A549 (cell line): ENCODE measurements at regions not wholly inside any gene's neighbourhood (a gene's known extent, or its start where the extent isn't known, plus 50 kb on each side); places are given as distances from the start of the nearest gene placed in this dataset.

Source experiments
- ATAC-seq, 2 experiments: fragments of 200-7000 bp in 1 of 2; fragments of >200 bp in 1 of 2; cut with Nextera tagmentation in 1 of 2; cut with Tn5 transposase in 1 of 2; 3 replicates each; pipeline versions ENCODE4 v1.8.0 to v1.9.1; 2018 to 2020; ENCODE audit warnings: mild to moderate bottlenecking in 1 of 2, moderate library complexity in 1 of 2
- CTCF ChIA-PET: fragments of 300-600 bp; sonication (Branson Sonifier 250); formaldehyde crosslinking; extraction: SDS; loops from one replicate; lab custom pipeline; 2021; ENCODE audit warnings: antibody characterized with exemption, inconsistent platforms; lab: Yijun Ruan, JAX
- POLR2A ChIA-PET: fragments of 350-600 bp; formaldehyde crosslinking; extraction: SDS; loops from one replicate; lab custom pipeline; 2021; ENCODE audit warnings: antibody characterized with exemption, inconsistent platforms; lab: Yijun Ruan, JAX
- DNase-seq, 2 experiments: peaks; one replicate each; pipeline versions ENCODE4 v3.0.0 to v3.0.0-alpha.2; 2011 to 2016; ENCODE audit warnings: low read depth in 1 of 2, low spot score in 1 of 2
- FAIRE-seq: peaks from 2 replicates; lab custom pipeline; 2011; peaks lifted over from hg19 to GRCh38; lab: Jason Lieb, UNC
- H3K27ac ChIP-seq, 2 experiments: fragments of >200 bp; sonication (Bioruptor Twin); formaldehyde crosslinking; 3 replicates each; pipeline ENCODE4 v1.5.1; 2016 to 2017
- H3K4me1 ChIP-seq: fragments of >200 bp; sonication (Bioruptor Twin); formaldehyde crosslinking; 3 replicates; pipeline ENCODE4 v1.6.1; 2016
- H3K4me2 ChIP-seq: fragments of >200 bp; sonication (Bioruptor Twin); formaldehyde crosslinking; 3 replicates; pipeline ENCODE4 v1.6.1; 2016
- H3K4me3 ChIP-seq: fragments of >200 bp; sonication (Bioruptor Twin); formaldehyde crosslinking; 3 replicates; pipeline ENCODE4 v1.5.1; 2016
- H3K9me3 ChIP-seq: fragments of >200 bp; sonication (Bioruptor Twin); formaldehyde crosslinking; 3 replicates; pipeline ENCODE4 v1.6.1; 2016
- BCL3 ChIP-seq: fragments of >200 bp; sonication (Bioruptor Twin); formaldehyde crosslinking; IDR thresholded peaks from 3 replicates; pipeline ENCODE4 v1.6.1; 2016
- BHLHE40 ChIP-seq: IDR thresholded peaks from 2 replicates; pipeline ENCODE4 v1.6.1; 2012; ENCODE audit warnings: low read depth, low read length, inconsistent platforms
- CBX8 ChIP-seq: fragments of 200-600 bp; sonication (generic); IDR thresholded peaks from 2 replicates; pipeline ENCODE4 v1.6.1; 2016
- CHD2 ChIP-seq: fragments of 150-350 bp; IDR thresholded peaks from 2 replicates; pipeline ENCODE4 v1.6.1; 2014; ENCODE audit warnings: low read length; ENCODE audit not compliant: partially characterized antibody
- CHD4 ChIP-seq: fragments of 200-600 bp; sonication (generic); IDR thresholded peaks from 2 replicates; pipeline ENCODE4 v1.6.1; 2016; ENCODE audit warnings: antibody characterized with exemption, mild to moderate bottlenecking, borderline replicate concordance
- CTCF ChIP-seq: fragments of >200 bp; sonication (Bioruptor Twin); formaldehyde crosslinking; IDR thresholded peaks from 3 replicates; pipeline ENCODE4 v1.5.1; 2016
- E2F6 ChIP-seq: IDR thresholded peaks from 2 replicates; pipeline ENCODE4 v1.6.1; 2012; ENCODE audit warnings: low read depth, borderline replicate concordance
- ESRRA ChIP-seq: fragments of 150-350 bp; IDR thresholded peaks from 2 replicates; pipeline ENCODE4 v1.6.1; 2014; ENCODE audit warnings: mild to moderate bottlenecking, low read length, borderline replicate concordance
- FOXS1 ChIP-seq: fragments of 250-450 bp; sonication (Bioruptor Pico); IDR thresholded peaks from 2 replicates; pipeline ENCODE4 v1.5.0; 2020; ENCODE audit warnings: mild to moderate bottlenecking, moderate library complexity
- HMGXB4 ChIP-seq: fragments of 250-450 bp; sonication (Bioruptor Pico); IDR thresholded peaks from 2 replicates; pipeline ENCODE4 v1.5.0; 2021; ENCODE audit warnings: mild to moderate bottlenecking, moderate library complexity, borderline replicate concordance
- HOXA7 ChIP-seq: fragments of 250-450 bp; sonication (Bioruptor Pico); IDR thresholded peaks from 2 replicates; pipeline ENCODE4 v1.5.0; 2020; ENCODE audit warnings: mild to moderate bottlenecking, moderate library complexity
- KDM1A ChIP-seq: fragments of 200-600 bp; sonication (generic); IDR thresholded peaks from 2 replicates; pipeline ENCODE4 v1.6.1; 2016; ENCODE audit warnings: low read depth, mild to moderate bottlenecking
- MYC ChIP-seq: IDR thresholded peaks from 2 replicates; pipeline ENCODE4 v1.6.1; 2012; ENCODE audit warnings: mild to moderate bottlenecking, inconsistent platforms, low read length, improper control_type of control experiment, borderline replicate concordance
- NR3C1 ChIP-seq: fragments of >200 bp; sonication (Bioruptor Twin); formaldehyde crosslinking; IDR thresholded peaks from 3 replicates; pipeline ENCODE4 v1.6.1; 2017
- RAD21 ChIP-seq, 2 experiments: fragments of >200 bp in 1 of 2; sonication (Bioruptor Twin) in 1 of 2; formaldehyde crosslinking in 1 of 2; IDR thresholded peaks in 1 of 2; conservative IDR thresholded peaks in 1 of 2; 2 replicates in 1 of 2; 3 replicates in 1 of 2; pipeline ENCODE4 v1.6.1; 2012 to 2018; ENCODE audit warnings: inconsistent platforms in 1 of 2
- RARB ChIP-seq: fragments of 250-450 bp; sonication (Bioruptor Pico); IDR thresholded peaks from 2 replicates; pipeline ENCODE4 v1.8.0; 2021; ENCODE audit warnings: mild to moderate bottlenecking, moderate library complexity
- RCOR1 ChIP-seq: fragments of 150-350 bp; IDR thresholded peaks from 2 replicates; pipeline ENCODE4 v1.6.1; 2014; ENCODE audit warnings: antibody characterized with exemption, low read length, low read depth
- RNF2 ChIP-seq: fragments of 200-600 bp; sonication (generic); IDR thresholded peaks from 2 replicates; pipeline ENCODE4 v1.6.1; 2016; ENCODE audit warnings: low read depth, mild to moderate bottlenecking, antibody characterized with exemption, moderate library complexity, borderline replicate concordance
- SMC3 ChIP-seq: fragments of >200 bp; sonication (Bioruptor Twin); formaldehyde crosslinking; IDR thresholded peaks from 3 replicates; pipeline ENCODE4 v1.6.1; 2018; ENCODE audit warnings: inconsistent platforms
- SREBF2 ChIP-seq: fragments of 450-650 bp; IDR thresholded peaks from 2 replicates; pipeline ENCODE4 v1.6.1; 2014; ENCODE audit warnings: mild to moderate bottlenecking, moderate library complexity
- TFCP2L1 ChIP-seq: fragments of 250-450 bp; sonication (Bioruptor Pico); IDR thresholded peaks from 2 replicates; pipeline ENCODE4 v1.5.0; 2021; ENCODE audit warnings: mild to moderate bottlenecking
- TP53 ChIP-seq: fragments of 250-450 bp; sonication (Bioruptor Pico); IDR thresholded peaks from 2 replicates; pipeline ENCODE4 v1.5.0; 2021; ENCODE audit warnings: mild to moderate bottlenecking, moderate library complexity
- USF2 ChIP-seq: fragments of 450-650 bp; IDR thresholded peaks from 2 replicates; pipeline ENCODE4 v1.6.1; 2014; ENCODE audit warnings: antibody characterized with exemption
- ZFP36 ChIP-seq: fragments of 450-650 bp; IDR thresholded peaks from 2 replicates; pipeline ENCODE4 v1.6.1; 2014; ENCODE audit warnings: borderline replicate concordance; ENCODE audit not compliant: partially characterized antibody
- ZNF302 ChIP-seq: fragments of 250-450 bp; sonication (Bioruptor Pico); IDR thresholded peaks from 2 replicates; pipeline ENCODE4 v1.9.0; 2021; ENCODE audit warnings: inconsistent platforms, mild to moderate bottlenecking, moderate library complexity
- WGBS: methylation state at CpG from one replicate; pipeline ENCODE4 v1.1.6; 2017; ENCODE audit errors: missing lambda C conversion rate; 5-methylcytosine and 5-hydroxymethylcytosine counted together
- TF ChIP-seq, protein P1 (sequence below): IDR thresholded peaks from 2 replicates; pipeline ENCODE4 v1.6.1; 2012
- TF ChIP-seq, protein P2 (sequence below): fragments of 200-600 bp; sonication (generic); IDR thresholded peaks from 2 replicates; pipeline ENCODE4 v1.6.1; 2016; ENCODE audit warnings: antibody characterized with exemption, mild to moderate bottlenecking, moderate library complexity

GRCh38 chr2:150640039-150640438, 152.6 kb upstream of the RND3 start:
- peak in 1 of 2 experiments; percentile 23; a peak in 2 of 6 replicates for ATAC-seq
- 19% methylated on average over 4 of the region's 4 CpGs for WGBS
- H3K4me2 ChIP-seq = peak overlapping the region; percentile 63
- peak overlapping the region in 1 of 2 experiments; percentile 51; a peak in 3 of 6 replicates for H3K27ac ChIP-seq
- CTCF ChIA-PET = no interaction called here
- POLR2A ChIA-PET = no interaction called here
- peaks cover 26% of the 10 kb centered on the region for H3K4me1 ChIP-seq
- 0 out of 3 replicates have a peak overlapping the region, but pooled peaks have one; percentile 6 for H3K4me3 ChIP-seq
- TF ChIP-seq RAD21 (conservative IDR thresholded peaks at IDR 0.05 in 1 of 2, IDR thresholded peaks at IDR 0.05 in 1 of 2) (no peak), HOXA7 (CRISPR knock-in tag) (no peak), RCOR1 (no peak), RNF2 (no peak), SMC3 (no peak), ESRRA (no peak), CBX8 (no peak), BCL3 (no peak), HMGXB4 (no peak), CTCF (no peak), MYC (no peak), CHD2 (no peak), FOXS1 (CRISPR knock-in tag) (no peak), USF2 (no peak)
- TF ChIP-seq, protein P1, sequence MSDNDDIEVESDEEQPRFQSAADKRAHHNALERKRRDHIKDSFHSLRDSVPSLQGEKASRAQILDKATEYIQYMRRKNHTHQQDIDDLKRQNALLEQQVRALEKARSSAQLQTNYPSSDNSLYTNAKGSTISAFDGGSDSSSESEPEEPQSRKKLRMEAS = no peak
- FAIRE-seq = no peak
- no peaks in the 10 kb centered on the region for H3K9me3 ChIP-seq
- DNase-seq = no peak

GRCh38 chr2:150639383-150639782, 151.9 kb upstream of the RND3 start:
- FAIRE-seq = no peak
- Histone ChIP-seq H3K4me3 (no peak overlapping the region), H3K9me3 (no peaks in the 10 kb centered on the region), H3K4me1 (peaks cover 20% of the 10 kb centered on the region), H3K27ac (no peak overlapping the region), H3K4me2 (peak overlapping the region; percentile 63)
- POLR2A ChIA-PET = no interaction called here
- 21% methylated on average over 3 of the region's 3 CpGs for whole genome bisulfite sequencing
- no peak for DNase-seq
- CTCF ChIA-PET = interaction anchor here (0.7 kb wide), 1 partner anchor 324 kb away, joined by 3 read pairs; no protein-coding TSS in a partner anchor
- no peak for ATAC-seq
- no peak for TF ChIP-seq SREBF2
- TF ChIP-seq ZNF302 (CRISPR knock-in tag) = no peak
- TF ChIP-seq, protein P2, sequence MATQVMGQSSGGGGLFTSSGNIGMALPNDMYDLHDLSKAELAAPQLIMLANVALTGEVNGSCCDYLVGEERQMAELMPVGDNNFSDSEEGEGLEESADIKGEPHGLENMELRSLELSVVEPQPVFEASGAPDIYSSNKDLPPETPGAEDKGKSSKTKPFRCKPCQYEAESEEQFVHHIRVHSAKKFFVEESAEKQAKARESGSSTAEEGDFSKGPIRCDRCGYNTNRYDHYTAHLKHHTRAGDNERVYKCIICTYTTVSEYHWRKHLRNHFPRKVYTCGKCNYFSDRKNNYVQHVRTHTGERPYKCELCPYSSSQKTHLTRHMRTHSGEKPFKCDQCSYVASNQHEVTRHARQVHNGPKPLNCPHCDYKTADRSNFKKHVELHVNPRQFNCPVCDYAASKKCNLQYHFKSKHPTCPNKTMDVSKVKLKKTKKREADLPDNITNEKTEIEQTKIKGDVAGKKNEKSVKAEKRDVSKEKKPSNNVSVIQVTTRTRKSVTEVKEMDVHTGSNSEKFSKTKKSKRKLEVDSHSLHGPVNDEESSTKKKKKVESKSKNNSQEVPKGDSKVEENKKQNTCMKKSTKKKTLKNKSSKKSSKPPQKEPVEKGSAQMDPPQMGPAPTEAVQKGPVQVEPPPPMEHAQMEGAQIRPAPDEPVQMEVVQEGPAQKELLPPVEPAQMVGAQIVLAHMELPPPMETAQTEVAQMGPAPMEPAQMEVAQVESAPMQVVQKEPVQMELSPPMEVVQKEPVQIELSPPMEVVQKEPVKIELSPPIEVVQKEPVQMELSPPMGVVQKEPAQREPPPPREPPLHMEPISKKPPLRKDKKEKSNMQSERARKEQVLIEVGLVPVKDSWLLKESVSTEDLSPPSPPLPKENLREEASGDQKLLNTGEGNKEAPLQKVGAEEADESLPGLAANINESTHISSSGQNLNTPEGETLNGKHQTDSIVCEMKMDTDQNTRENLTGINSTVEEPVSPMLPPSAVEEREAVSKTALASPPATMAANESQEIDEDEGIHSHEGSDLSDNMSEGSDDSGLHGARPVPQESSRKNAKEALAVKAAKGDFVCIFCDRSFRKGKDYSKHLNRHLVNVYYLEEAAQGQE = no peak
- no peak for TF ChIP-seq USF2
- TF ChIP-seq HOXA7 (CRISPR knock-in tag) = no peak
- TF ChIP-seq KDM1A = no peak
- no peak for TF ChIP-seq NR3C1
- no peak for TF ChIP-seq CHD4
- TF ChIP-seq BHLHE40 = no peak
- TF ChIP-seq SMC3 = no peak
- no peak for TF ChIP-seq RARB (CRISPR knock-in tag)
- no peak for TF ChIP-seq E2F6
- no peak for TF ChIP-seq TP53
- no peak for TF ChIP-seq TFCP2L1
- TF ChIP-seq ZFP36 = no peak
